GM21723 (cell line): ENCODE measurements at regions not wholly inside any gene's neighbourhood (a gene's known extent, or its start where the extent isn't known, plus 50 kb on each side); places are given as distances from the start of the nearest gene placed in this dataset.
"Not testable (repeated sequence)": the region's sequence is repeated elsewhere in the genome, so short reads cannot be mapped to it uniquely, and the experiment has no call there.

Source experiments
- ATAC-seq: cut with Tn5 transposase; IDR thresholded peaks from one replicate; pipeline ENCODE4 v1.9.1; 2021; ENCODE audit warnings: mild to moderate bottlenecking, moderate library complexity; ENCODE audit not compliant: unreplicated experiment

- no peak for ATAC-seq
Measured at GRCh38 chr12:79993106-79993862, 58.4 kb upstream of the PPP1R12A start.

- no peak for ATAC-seq
Measured at GRCh38 chr12:79991586-79991985, 56.7 kb upstream of the PPP1R12A start.

GRCh38 chr12:79990509-79991338, 55.8 kb upstream of the PPP1R12A start:
- ATAC-seq = not testable (repeated sequence)

- no peak for ATAC-seq
Measured at GRCh38 chr12:79988368-79988767, 53.5 kb upstream of the PPP1R12A start.

GRCh38 chr12:79987731-79988130, 52.8 kb upstream of the PPP1R12A start:
- ATAC-seq = no peak
